CD4-positive, alpha-beta T cell treated with Interleukin-2 at 100 ng/mL for 4 hours (primary cell): ENCODE measurements at regions not wholly inside any gene's neighbourhood (a gene's known extent, or its start where the extent isn't known, plus 50 kb on each side); places are given as distances from the start of the nearest gene placed in this dataset.

Experiments used
- DNase-seq: peaks from one replicate; pipeline ENCODE4 v3.0.0-alpha.2; 2020; ENCODE audit warnings: low spot score

DNA sequence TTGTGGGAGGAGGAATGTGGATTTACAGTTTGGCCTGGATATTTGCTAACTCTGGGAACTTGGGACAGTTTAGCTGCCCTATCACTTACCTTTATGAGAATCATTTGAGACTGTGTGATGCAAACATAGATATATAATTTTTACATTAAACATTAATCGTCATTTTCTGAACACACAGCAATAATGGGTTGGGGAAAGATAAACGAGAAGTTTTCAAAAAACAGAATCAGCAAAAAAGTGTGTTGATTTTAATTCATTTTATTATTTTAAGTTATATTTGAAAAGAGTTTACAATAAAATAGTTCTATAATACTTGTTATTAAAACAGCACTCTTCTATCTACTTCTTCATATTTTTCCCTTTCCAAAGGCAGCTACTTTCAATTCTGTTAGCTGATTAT lies 813.3 kb downstream of the SLC4A3 start:
- no peak for DNase-seq

DNA sequence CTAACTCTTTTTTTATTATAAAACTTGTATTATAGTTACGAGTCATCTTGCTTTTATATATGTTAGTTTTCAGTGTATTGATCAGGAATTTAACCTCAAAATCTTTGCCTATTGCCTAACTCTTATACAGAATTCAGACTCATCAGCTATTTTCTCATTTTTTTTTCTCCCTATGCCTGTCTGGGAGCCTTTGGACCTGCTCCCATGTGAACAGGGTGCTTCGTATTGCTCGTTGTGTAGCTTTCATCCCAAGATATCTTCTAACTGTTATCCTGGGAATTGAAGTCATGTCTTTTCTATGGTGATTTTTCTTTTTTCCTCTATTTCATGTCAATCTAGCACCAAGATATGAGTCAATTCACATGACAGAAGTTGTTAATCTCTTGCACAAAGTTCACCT lies 814.0 kb downstream of the SLC4A3 start:
- no peak for DNase-seq

DNA sequence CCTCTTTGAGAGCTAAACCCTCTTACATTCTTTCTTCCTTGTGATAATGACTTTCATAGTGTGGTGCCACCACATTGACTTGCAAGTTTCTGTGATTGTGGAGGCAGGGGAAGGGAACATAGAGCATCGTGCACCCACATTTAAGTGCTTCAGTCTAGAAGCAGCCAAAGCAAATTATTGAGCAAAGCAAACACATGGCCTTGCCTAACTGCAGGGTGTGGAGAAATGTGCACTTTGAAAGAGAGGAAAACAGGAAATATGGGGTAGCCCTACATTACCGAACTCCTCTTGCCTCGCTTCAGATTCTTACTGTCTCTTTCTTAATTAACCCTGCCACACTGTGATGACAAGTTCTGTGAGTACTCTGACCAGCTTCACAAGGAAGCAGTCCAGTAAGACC lies 814.6 kb downstream of the SLC4A3 start:
- no peak for DNase-seq

DNA sequence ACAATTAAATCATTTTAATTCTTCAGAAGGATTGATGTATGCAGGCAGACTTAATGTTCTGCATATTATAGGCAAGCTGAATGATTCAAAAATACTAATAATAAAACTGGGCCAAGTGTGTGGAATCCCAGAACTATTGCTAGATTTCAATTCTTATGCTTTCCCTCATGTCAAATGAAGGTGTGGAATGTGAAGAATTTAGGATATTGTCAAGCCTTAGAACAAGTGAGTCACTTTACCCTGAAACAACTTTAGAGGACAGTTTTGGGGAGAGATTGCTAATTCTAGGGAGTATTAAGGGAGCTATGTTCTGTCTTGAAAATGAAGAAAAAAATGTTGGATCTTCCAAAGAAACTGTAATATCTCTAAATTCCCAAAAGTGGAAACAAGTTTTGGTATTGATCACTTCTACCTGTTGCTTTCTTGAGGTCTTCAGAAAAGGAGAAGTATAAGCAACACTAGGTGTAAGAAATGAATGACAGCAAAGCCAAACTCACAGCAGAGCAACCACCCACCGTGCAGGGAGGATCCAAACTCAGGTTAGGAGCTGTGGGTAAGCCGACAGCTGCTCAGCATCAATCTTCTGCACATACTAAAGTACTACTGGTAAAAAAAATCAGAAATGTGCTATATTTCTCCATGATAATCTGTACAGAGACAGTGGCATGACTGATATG lies 818.1 kb downstream of the SLC4A3 start:
- DNase-seq: no peak

DNA sequence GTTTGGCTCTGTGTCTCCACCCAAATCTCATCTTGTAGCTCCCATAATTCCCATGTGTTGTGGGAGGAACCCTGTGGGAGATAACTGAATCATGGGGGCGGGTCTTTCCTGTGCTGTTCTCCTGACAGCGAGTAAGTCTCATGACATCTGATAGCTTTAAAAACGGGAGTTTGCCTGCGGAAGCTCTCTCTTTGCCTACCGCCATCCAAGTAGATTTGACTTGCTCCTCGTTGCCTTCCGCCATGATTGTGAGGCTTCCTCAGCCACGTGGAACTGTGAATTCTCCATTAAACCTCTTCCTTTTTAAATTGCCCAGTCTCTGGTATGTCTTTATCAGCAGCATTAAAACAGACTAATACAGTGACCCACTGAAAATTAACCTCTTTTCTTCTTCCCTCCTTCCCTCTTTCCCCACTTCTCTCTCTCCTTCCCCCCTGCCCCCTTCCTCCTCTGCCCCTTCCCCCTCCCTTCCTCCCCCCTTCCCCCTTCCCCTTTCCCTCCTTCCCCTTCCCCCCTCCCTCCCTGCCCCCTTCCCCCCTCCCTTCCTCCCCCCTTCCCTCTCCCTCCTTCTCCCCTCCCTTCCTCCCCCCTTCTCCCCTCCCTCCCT lies 818.8 kb downstream of the SLC4A3 start:
- DNase-seq: no peak

DNA sequence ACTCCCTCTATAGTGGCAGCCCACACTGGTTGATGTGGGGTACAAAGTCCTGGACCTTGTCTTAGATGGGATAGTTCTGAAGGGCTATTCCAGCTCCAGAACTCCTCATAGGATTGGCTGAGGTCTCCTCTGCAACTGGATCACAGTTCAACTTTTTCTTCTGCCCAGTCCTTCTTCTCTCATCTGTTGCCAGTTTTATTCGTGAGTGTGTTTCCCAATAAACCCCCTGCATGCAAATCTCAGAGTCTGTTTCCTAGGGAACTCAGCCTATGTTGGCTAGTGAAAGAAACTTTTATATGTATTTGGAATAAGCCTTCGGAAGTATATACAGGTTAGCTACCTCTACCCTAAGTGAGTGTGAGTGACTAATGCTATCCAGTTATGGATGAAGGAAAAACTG lies 823.4 kb downstream of the SLC4A3 start:
- DNase-seq: no peak

DNA sequence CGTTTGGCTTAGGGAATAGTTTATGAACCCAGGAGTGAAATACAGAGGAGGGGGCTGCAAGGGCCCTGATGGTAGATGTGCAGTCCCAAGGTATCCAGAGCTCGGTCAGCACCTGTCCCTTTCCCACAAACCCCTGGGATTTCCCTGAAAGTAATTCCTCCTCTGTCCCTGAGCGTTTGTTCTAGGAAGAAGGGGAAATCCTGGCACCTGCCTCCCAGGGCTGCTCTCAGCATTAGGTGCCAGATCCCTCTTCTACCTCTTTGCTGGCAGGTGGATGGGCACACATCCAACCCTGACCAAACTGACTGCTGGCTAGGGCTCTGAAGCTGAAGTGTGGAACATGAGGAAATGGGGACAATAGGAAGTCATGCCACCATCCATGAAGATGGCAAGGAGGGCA lies 824.0 kb downstream of the SLC4A3 start:
- no peak for DNase-seq

DNA sequence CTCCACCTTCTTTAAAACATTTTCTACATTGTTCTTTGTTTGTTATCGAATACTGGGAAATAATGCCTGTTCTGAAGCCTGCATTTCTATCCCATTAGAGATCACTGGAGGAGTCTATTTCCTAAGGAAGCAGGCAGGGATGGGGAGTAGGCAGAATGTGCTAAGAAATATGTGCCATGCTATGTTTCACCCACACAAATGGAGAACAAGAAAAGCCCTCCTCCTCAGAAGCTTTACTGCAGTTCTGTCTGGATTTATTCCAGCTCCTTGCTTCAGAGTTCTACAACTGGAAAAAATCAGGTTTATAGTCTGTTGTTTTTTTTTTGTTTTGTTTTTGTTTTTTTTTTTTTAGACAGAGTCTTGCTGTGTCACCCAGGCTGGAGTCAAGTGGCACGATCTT lies 825.1 kb downstream of the SLC4A3 start:
- no peak for DNase-seq

DNA sequence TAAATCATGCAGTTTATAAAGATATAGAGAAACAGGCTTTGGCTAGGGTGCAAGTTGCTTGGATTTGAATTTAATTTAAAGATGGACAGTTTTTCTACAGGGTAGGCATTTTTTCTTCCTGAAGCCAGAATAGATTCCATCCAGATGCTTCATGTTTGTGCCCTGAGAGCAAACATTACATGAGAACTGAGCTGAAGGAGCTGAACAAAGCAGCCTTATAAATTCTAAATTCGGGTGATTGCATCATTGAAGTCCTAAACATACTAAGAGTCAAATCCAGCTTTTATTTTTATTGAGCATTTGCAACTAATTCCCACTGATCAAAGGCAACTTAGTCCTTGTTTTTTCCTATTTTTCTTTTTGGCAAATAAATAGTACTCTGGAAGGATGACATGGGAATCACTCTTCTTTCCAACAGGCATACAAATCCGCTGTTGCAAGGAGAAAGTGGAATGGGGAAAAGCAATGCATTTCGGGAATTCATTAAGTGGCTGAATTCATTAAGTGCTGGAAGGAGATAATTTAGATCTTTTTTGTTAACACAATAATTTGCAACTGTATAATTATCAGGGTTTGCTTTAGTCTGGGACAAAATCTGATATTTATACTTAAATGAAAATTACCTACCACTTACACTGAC lies 828.0 kb downstream of the SLC4A3 start:
- DNase-seq: no peak

DNA sequence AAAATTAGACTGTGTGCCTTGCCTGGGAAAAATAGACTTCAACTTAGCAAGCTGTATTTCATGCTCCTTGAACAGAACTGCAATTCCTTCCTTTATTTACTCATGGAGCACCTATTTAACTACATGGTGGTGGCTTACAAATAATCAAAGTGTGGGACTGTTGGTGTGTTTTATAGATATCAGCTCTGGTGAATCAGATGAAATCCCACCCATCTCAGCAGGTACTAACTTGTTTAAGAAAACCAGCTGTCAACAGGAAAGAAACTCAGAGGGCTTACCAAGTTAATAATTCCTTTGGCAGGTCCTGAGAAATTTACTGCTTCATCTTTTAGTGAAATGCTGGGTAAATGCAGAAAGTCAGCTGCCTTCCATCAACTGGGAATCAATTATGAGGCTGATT lies 830.6 kb downstream of the SLC4A3 start:
- DNase-seq: no peak

DNA sequence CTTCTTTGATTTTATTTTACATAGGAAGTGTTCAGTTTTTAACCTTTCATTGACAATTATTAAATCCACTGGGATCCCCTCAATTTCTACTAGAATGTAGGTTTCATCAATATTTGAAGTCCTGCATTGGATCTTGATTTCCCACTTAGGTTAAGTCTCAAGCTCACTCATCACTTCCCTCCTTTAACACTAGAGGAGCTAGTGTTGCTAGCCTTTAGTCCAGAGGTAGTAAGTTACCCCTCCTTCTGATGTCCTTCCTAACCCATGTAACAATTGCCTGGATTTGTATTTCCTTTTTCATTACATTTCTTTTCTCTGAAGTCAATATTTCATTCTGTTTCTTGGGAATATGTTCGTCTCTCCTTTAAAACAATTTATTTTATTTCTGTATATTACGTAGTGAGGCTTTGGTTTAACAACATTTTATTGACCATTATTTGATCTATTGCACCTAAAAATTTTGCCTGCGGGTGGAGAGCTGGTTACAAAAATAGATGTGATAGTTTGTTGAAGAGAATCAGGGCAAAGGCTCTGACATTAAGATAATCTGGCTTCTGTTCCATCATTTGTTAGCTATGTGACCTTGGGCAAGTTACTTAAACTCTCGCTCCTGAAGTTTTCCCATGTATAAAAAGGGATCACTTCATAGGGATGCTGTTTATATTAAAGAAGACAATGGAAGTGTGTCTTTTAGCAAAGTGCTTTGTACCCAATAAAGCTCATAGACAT lies 833.0 kb downstream of the SLC4A3 start:
- DNase-seq: no peak

DNA sequence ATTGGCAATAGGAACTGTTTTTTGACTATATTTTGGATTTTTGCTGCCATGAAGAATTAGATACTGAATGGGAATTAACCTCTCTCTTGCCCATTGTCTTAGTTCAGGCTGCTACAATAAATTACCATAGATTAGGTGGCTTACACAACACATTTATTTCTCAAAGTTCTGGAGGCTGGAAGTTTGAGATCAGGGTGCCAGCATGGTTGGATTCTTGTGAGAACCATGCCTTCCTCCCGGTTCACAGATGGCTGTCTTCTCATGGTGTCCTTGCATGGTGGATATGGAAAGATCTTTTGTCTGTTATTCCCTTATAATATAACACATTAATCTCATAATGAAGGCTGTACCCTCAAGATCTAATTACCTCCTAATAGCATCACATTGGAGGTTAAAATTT lies 836.4 kb downstream of the SLC4A3 start:
- DNase-seq: no peak

DNA sequence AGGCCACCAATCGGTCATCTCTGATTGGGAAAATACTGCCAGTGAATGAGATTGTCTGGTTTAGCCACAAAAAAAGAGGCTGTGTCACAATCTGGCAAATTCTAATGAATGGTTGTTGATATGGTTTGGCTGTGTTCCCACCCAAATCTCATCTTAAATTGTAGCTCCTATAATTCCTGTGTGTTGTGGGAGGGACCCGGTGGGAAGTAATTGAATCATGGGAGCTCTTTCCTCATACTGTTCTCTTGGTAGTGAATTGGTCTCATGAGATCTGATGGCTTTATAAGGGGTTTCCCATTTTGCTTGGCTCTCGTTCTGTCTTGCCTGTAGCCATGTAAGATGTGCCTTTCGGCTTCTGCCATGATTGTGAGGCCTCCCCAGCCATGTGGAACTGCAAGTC lies 838.3 kb downstream of the SLC4A3 start:
- no peak for DNase-seq

DNA sequence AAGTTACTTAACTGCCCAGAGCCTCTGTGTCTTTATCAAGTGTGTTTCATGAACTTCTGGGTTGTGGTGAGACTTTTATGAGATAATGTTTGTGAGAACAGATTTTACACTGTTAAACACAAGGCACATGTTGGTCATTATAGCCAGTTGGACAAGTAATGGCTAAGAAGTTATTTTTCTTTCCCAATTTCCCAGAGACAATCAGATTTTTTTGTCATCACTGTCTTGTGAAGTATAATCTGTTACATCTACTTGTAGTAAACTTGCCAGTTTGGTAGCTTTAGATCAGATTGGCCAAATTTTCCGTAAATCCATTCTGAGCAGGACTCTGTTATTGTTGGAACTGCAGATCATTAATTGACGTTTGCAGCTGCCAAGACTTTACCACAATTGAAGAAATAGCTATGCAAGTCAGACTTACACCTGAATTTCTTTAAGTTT lies 838.8 kb downstream of the SLC4A3 start:
- DNase-seq: no peak

DNA sequence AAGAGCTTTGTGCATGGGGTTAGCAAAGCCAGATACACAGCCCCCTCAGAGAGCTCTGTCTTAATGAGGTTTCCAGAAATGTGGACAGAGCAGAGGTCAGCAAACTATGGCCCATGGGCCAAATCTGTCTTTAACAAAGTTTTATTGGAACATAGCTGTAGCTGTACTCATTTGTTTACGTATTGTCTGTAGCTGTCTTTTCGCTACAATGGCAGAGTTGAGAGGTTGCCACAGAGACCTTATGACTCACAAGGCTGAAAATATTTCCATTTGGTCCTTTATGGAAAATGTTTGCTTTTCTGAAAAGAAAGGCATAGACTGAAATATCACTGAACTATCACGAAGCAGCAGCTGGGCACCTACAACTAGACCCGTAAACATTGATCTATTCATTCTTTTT lies 841.8 kb downstream of the SLC4A3 start:
- DNase-seq: no peak

DNA sequence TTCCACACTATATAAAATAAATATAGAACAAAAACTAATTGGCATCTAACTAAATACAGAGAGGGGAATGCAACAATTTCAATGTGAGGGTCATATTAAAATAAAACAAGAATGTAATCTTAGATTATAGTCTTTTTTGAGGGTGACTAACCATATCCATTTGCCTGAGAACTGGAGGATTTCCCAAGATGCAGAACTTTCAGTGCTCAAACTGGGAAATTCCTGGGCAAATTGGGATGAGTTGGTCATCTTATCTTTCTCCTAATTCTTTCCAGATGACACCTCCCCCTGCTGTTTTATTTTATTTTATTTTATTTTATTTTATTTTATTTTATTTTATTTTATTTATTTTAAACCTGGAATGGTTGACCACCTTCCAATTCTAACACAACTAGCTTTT lies 846.2 kb downstream of the SLC4A3 start:
- DNase-seq: no peak

DNA sequence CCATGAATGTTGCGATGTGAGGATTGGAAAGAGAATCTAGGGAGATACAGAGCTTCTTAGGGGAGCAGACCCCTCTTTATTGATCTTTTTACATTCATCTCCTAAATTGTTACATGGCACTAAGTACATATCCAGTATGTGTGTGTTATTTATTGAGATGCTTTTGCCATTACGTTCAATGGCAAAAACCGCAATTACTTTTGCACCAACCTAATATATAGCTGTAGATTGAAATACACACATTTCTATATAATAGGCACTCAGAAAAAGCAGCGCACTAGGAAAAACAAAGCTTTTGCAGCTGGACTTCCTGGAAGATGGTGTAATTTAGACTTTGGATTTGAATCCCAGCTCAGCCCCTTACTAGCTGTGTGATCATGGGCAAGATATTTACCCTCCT lies 849.4 kb downstream of the SLC4A3 start:
- DNase-seq: no peak

DNA sequence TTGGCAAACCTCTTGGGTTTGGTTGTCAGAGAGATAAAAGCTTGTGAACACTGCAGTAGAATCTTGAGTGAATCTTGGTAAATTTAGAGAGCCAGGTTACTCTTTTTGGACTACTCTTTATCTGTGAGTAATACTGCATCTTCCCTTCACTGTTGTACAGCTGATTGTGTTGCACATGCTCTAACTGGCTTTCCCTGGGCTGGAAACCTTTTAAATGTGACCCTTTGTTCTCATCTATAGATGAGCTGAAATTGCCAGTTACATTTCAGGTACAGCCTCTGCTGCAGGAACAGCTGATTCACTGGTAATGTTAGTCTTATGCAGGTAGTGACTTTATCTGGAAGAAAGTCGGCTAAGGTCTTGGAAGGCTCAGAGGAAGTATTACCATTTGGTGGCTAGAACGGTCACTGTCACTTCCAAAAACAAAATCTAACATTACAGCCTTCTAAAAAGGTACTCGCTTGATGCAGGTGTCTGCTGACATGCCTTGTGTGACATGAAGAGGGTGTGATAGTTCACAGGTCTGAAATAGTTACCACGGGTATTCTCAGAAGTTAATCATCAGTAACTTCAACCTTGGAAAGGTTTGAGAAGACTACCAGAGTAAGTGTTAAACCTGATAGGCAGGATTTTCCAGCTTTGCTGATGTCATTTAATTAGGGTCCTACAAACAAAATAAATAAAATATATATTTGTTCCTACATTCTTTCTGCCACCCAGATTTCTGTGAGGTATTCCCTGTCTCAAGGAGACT lies 851.1 kb downstream of the SLC4A3 start:
- no peak for DNase-seq

DNA sequence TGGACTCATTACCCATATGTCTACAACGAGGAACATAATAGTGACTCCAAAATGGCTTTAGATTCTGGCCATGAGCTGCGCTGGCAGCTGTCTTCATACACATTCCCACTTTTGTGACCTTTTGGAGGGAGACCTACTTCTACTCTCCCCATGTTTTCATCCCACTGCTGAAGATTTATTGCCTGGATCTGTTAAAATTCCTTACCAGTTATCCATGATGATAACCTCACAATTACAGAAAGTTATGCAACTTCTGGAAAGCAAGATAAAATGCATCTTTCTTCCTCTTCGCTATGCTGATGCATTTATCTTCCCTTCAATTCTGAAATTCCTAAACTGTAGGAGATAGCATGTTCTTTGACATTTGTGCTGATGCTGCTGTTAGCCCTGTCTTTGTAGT lies 855.3 kb downstream of the SLC4A3 start:
- no peak for DNase-seq

DNA sequence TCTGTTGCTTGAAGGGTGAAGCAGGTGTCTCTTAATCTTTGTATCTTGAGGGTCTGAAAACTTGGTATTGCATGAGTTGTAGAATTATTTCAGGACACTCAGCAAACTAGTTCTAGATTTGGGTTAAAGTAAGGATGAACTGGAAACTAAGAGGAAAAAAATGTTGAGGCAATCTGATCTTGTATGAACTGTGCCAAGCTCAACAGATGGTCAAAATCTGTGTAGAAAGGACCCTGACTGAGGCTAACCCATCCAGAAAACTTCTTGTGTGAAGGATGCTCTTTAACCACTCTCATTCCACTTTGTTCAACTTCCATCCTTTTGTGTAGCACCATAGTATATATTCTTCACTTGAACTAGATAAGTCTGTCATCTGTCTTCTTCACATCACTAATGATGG lies 861.7 kb downstream of the SLC4A3 start:
- DNase-seq: no peak

DNA sequence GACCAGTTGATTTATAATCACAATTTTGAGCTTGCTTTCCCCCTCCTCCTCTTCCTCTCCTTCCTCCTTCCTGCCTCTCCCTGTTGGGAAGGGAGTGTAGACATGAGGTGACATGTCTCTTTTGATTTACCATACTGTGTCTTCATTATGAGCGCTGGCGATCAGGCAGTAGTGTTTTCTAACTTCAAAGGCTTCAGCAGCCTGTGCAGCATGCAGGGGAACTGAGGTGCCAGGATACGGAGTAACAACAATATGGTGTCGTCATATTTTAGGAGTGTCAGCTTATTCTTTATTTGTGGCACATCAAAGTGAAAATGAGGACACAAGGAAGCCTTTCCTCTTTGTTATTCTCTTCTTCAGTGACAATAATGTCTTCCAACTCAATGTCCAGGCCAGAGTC lies 864.2 kb downstream of the SLC4A3 start:
- DNase-seq: no peak

DNA sequence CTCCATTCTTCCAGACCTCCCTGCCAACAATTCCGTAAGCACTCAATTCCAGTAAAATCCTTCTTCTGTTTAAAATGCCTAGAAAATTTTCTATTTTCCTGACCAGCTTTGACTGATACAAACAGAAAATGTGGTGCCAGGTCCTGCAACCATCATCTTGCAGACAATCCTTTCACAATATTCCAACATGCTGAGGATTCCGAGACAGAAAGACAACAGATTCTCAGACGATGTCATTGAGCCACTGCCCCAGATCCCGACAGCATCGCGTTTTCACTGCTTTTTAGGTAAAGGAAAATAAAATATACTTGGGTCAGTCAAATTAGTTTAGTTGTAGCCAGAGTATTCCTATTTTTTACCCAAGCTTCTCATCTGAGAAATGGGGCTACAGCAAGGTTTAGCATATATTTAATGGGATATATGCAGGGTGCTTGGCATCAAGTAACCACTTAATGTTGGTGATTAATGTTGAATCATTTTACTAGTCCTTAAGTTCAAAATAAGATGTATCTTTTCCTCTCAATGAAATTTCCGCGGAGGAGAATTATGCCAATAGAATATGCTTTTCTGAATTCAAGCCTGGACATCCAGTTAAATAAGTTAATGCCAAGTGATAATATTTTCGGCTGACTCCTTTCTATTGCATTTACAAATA lies 866.6 kb downstream of the SLC4A3 start:
- DNase-seq: no peak
